GM12892 (cell line): ENCODE measurements at regions not wholly inside any gene's neighbourhood (a gene's known extent, or its start where the extent isn't known, plus 50 kb on each side); places are given as distances from the start of the nearest gene placed in this dataset.

Source experiments
- POLR2A ChIP-seq: IDR thresholded peaks from 2 replicates; pipeline ENCODE4 v1.6.1; 2011; ENCODE audit warnings: low read depth, low read length, control low read depth
- TAF1 ChIP-seq: IDR thresholded peaks from 2 replicates; pipeline ENCODE4 v1.6.1; 2011; ENCODE audit warnings: low read depth, mild to moderate bottlenecking, control low read depth, low read length, borderline replicate concordance

GRCh38 chr6:1049170-1049569, 262.7 kb upstream of the FOXQ1 start:
- TF ChIP-seq POLR2A (no peak), TAF1 (no peak)
